Hepatocyte (in vitro differentiated cells): ENCODE measurements at regions not wholly inside any gene's neighbourhood (a gene's known extent, or its start where the extent isn't known, plus 50 kb on each side); places are given as distances from the start of the nearest gene placed in this dataset.

Source experiments
- DNase-seq: peaks from one replicate; pipeline ENCODE4 v3.0.0-alpha.2; 2016; ENCODE audit warnings: low spot score
- H2AFZ ChIP-seq: fragments of 200-600 bp; sonication (generic); 2 replicates; pipeline ENCODE4 v1.6.0; 2016; ENCODE audit warnings: antibody characterized with exemption, mild to moderate bottlenecking
- H3K27ac ChIP-seq: fragments of 200-600 bp; sonication (generic); 2 replicates; pipeline ENCODE4 v1.5.1; 2016; ENCODE audit warnings: mild to moderate bottlenecking
- H3K27me3 ChIP-seq: fragments of 200-600 bp; sonication (generic); 2 replicates; pipeline ENCODE4 v1.6.1; 2016
- H3K36me3 ChIP-seq: fragments of 200-600 bp; sonication (generic); replicated peaks from 2 replicates; pipeline ENCODE4 v1.5.1; 2016; ENCODE audit warnings: low read depth; ENCODE audit not compliant: insufficient read depth
- H3K4me1 ChIP-seq: fragments of 200-600 bp; sonication (generic); 2 replicates; pipeline ENCODE4 v1.5.1; 2016; ENCODE audit warnings: mild to moderate bottlenecking, moderate library complexity; ENCODE audit not compliant: insufficient read depth
- H3K4me2 ChIP-seq: fragments of 200-600 bp; sonication (generic); 2 replicates; pipeline ENCODE4 v1.6.0; 2016
- H3K4me3 ChIP-seq: fragments of 200-600 bp; sonication (generic); 2 replicates; pipeline ENCODE4 v1.5.1; 2016; ENCODE audit warnings: mild to moderate bottlenecking
- H3K79me2 ChIP-seq: fragments of 200-600 bp; sonication (generic); 2 replicates; pipeline ENCODE4 v1.6.0; 2017; ENCODE audit warnings: mild to moderate bottlenecking
- H3K9me2 ChIP-seq: fragments of 200-600 bp; sonication (generic); replicated peaks from 2 replicates; pipeline ENCODE4 v1.6.0; 2017; ENCODE audit warnings: mild to moderate bottlenecking; ENCODE audit not compliant: insufficient read depth
- H3K9me3 ChIP-seq: fragments of 200-600 bp; sonication (generic); 2 replicates; pipeline ENCODE4 v1.5.1; 2016; ENCODE audit warnings: low read depth, mild to moderate bottlenecking
- H4K20me1 ChIP-seq: fragments of 200-600 bp; sonication (generic); 2 replicates; pipeline ENCODE4 v1.6.0; 2016; ENCODE audit warnings: mild to moderate bottlenecking; ENCODE audit not compliant: insufficient read depth, poor library complexity, severe bottlenecking
- EZH2 ChIP-seq: fragments of 200-600 bp; sonication (generic); IDR thresholded peaks from 2 replicates; pipeline ENCODE4 v1.6.1; 2016; ENCODE audit warnings: antibody characterized with exemption, mild to moderate bottlenecking, borderline replicate concordance
- EZH2phosphoT487 ChIP-seq: fragments of 200-600 bp; sonication (generic); IDR thresholded peaks from one replicate; pipeline ENCODE4 v1.6.1; 2018; ENCODE audit warnings: antibody characterized with exemption, mild to moderate bottlenecking, low read depth, moderate library complexity; ENCODE audit not compliant: unreplicated experiment, severe bottlenecking
- WGBS: methylation state at CpG from one replicate; pipeline ENCODE4 v1.1.6; 2016; ENCODE audit warnings: low lambda C conversion rate; ENCODE audit errors: missing lambda C conversion rate; 5-methylcytosine and 5-hydroxymethylcytosine counted together
- TF ChIP-seq, protein P1 (sequence below): fragments of 200-600 bp; sonication (generic); IDR thresholded peaks from 2 replicates; pipeline ENCODE4 v1.5.1; 2016; ENCODE audit warnings: antibody characterized with exemption, mild to moderate bottlenecking; ENCODE audit not compliant: poor library complexity

DNA sequence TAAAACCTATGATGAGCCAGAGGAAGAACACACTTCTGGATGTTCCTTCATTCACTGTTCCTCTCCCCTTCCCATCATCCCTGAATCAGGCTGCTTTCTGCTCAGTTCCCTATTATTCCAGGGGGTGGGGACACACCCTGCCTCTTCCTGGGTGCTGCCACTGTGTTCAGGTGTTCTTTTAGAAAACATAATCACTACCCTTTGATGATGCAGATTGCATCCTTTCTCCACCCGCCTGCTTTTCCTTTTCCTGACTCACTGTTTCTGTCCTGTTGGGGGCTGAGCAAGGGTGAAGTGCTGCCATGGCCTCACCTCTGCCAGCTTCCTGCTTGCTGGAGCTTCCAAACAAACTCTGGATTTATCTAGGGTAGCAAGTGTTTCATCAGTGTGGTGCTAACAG, 331.9 kb upstream of the GRIA1 start:
- Histone ChIP-seq H3K27ac (no peak overlapping the region), H3K4me1 (no peaks in the 10 kb centered on the region), H2AFZ (no peak overlapping the region), H3K36me3 (no peaks in the 10 kb centered on the region), H3K9me2 (no peaks in the 10 kb centered on the region), H3K9me3 (no peaks in the 10 kb centered on the region), H3K4me3 (no peak overlapping the region), H4K20me1 (no peaks in the 10 kb centered on the region), H3K79me2 (no peaks in the 10 kb centered on the region), H3K4me2 (no peak overlapping the region), H3K27me3 (no peaks in the 10 kb centered on the region)
- WGBS, result 75% methylated on average over 1 of the region's 1 CpG
- TF ChIP-seq EZH2 (no peak), EZH2phosphoT487 (no peak)
- TF ChIP-seq, protein P1, sequence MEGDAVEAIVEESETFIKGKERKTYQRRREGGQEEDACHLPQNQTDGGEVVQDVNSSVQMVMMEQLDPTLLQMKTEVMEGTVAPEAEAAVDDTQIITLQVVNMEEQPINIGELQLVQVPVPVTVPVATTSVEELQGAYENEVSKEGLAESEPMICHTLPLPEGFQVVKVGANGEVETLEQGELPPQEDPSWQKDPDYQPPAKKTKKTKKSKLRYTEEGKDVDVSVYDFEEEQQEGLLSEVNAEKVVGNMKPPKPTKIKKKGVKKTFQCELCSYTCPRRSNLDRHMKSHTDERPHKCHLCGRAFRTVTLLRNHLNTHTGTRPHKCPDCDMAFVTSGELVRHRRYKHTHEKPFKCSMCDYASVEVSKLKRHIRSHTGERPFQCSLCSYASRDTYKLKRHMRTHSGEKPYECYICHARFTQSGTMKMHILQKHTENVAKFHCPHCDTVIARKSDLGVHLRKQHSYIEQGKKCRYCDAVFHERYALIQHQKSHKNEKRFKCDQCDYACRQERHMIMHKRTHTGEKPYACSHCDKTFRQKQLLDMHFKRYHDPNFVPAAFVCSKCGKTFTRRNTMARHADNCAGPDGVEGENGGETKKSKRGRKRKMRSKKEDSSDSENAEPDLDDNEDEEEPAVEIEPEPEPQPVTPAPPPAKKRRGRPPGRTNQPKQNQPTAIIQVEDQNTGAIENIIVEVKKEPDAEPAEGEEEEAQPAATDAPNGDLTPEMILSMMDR, result no peak
- no peak for DNase-seq

DNA sequence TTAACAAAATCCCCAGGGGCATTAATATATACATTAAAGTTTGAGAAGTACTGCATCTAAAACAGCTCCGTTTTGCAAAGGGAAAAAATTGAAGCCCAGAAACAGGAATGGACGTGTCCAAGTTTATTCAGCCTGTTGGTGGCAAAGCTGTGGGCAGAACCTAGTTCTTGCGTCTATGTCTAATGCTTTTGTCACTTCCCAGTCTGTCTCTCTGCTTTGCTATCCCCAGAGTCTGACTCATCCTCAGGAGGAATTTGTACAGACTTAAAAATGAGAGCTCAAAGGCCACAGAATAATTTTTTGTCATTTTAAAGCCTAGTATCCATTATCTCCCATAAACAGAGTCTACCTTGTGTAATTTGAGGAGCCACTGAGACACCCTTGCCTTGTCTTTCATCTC, 330.9 kb upstream of the GRIA1 start:
- H3K4me2 ChIP-seq, result no peak overlapping the region
- no peaks in the 10 kb centered on the region for H3K79me2 ChIP-seq
- H3K36me3 ChIP-seq, result no peaks in the 10 kb centered on the region
- no peaks in the 10 kb centered on the region for H4K20me1 ChIP-seq
- H3K4me3 ChIP-seq, result no peak overlapping the region
- WGBS, result 61% methylated on average over 3 of the region's 3 CpGs
- H3K27ac ChIP-seq, result no peak overlapping the region
- no peaks in the 10 kb centered on the region for H3K9me2 ChIP-seq
- no peak overlapping the region for H2AFZ ChIP-seq
- H3K4me1 ChIP-seq, result no peaks in the 10 kb centered on the region
- TF ChIP-seq EZH2phosphoT487, result no peak
- TF ChIP-seq, protein P1, result no peak
- no peak for TF ChIP-seq EZH2
- H3K9me3 ChIP-seq, result no peaks in the 10 kb centered on the region
- DNase-seq, result no peak
- H3K27me3 ChIP-seq, result no peaks in the 10 kb centered on the region

DNA sequence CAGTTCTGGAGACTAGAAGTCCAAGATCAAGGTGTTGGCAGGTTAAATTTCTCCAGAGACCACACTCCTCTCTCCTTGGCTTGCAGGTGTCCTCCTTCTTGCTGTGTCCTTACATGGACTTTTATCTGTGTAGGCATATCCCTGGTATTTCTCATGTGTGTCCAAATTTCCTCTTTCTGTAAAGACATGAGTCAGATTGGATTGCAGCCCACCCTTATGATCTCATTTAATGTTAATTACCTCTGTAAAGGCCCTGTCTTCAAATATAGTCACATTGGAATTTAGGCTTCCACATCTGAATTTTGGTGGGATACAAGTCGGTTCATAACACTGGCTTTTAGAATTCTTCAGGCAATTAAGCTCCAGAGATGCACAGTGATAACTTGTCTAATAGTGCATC, 322.2 kb upstream of the GRIA1 start:
- Histone ChIP-seq H3K9me3 (no peaks in the 10 kb centered on the region), H3K4me2 (no peak overlapping the region), H3K9me2 (no peaks in the 10 kb centered on the region), H2AFZ (no peak overlapping the region), H3K36me3 (no peaks in the 10 kb centered on the region), H3K27ac (no peak overlapping the region), H3K4me3 (no peak overlapping the region), H3K27me3 (no peaks in the 10 kb centered on the region), H4K20me1 (no peaks in the 10 kb centered on the region), H3K4me1 (no peaks in the 10 kb centered on the region), H3K79me2 (no peaks in the 10 kb centered on the region)
- TF ChIP-seq, protein P1, result no peak
- TF ChIP-seq EZH2phosphoT487, result no peak
- TF ChIP-seq EZH2, result no peak
- no peak for DNase-seq
- WGBS, result 93% methylated on average over 1 of the region's 1 CpG

DNA sequence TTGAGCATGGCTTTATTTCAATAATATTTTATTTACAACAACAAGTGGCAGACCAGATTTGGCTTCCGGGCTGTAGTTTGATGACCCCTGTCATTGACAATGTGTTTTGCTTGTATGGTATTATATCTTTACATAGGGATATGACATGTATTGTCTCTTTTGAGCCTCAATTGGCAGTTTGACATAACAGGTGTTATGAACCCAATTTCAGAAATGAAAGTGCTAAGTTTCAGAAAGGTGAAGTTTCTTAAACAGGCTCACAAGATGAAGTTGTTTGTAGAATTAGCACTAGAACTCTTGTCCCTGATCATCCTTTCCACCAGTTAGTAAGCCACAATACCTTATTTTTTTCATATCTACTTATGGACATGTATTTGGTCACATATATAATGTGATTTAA, 303.0 kb upstream of the GRIA1 start:
- 38% methylated on average over 1 of the region's 1 CpG for WGBS
- H2AFZ ChIP-seq, result no peak overlapping the region
- H3K27me3 ChIP-seq, result no peaks in the 10 kb centered on the region
- H4K20me1 ChIP-seq, result no peaks in the 10 kb centered on the region
- TF ChIP-seq EZH2 (no peak), EZH2phosphoT487 (no peak)
- TF ChIP-seq, protein P1, result no peak
- no peaks in the 10 kb centered on the region for H3K9me3 ChIP-seq
- H3K79me2 ChIP-seq, result no peaks in the 10 kb centered on the region
- no peak overlapping the region for H3K4me2 ChIP-seq
- no peak overlapping the region for H3K4me3 ChIP-seq
- H3K9me2 ChIP-seq, result no peaks in the 10 kb centered on the region
- no peaks in the 10 kb centered on the region for H3K36me3 ChIP-seq
- no peak for DNase-seq
- no peak overlapping the region for H3K27ac ChIP-seq
- H3K4me1 ChIP-seq, result no peaks in the 10 kb centered on the region
